ENCODE measurements at regions not wholly inside any gene's neighbourhood (a gene's known extent, or its start where the extent isn't known, plus 50 kb on each side); places are given as distances from the start of the nearest gene placed in this dataset.
"Not testable (repeated sequence)": the region's sequence is repeated elsewhere in the genome, so short reads cannot be mapped to it uniquely, and the experiment has no call there.

DNA sequence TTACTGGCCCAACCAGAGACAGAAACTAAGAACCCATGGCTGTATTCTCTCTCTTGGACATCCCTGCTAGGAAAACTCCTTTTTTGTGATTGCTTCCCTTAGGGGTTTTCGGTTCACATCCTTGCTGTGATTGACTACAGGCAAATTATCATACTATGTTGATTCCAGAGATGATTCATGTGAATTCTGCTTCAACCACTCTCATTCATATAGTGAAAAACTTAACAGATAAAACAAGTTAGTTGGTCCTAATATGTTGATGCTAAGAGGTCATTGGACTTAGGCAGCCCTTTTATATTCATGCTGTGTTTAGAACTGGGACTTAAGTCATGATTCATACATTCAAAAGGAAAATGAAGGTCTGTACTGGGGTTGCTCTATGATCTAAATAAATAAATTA, 76.9 kb upstream of the CCN2 start:
- H3K4me3 ChIP-seq (ENCODE audit: low read length): no peak overlapping the region
- no peak for TF ChIP-seq CTCF (IDR thresholded peaks at IDR 0.05; ENCODE audit: insufficient read depth, low read depth, low read length, missing control alignments)
- no peak for DNase-seq (ENCODE audit: low read depth)

- no peak for DNase-seq (ENCODE audit: low read depth)
- H3K4me3 ChIP-seq (ENCODE audit: low read length): no peak overlapping the region
- no peak for TF ChIP-seq CTCF (IDR thresholded peaks at IDR 0.05; ENCODE audit: insufficient read depth, low read depth, low read length, missing control alignments)
Measured at GRCh38 chr6:132025468-132025867, 74.3 kb upstream of the CCN2 start.

DNA sequence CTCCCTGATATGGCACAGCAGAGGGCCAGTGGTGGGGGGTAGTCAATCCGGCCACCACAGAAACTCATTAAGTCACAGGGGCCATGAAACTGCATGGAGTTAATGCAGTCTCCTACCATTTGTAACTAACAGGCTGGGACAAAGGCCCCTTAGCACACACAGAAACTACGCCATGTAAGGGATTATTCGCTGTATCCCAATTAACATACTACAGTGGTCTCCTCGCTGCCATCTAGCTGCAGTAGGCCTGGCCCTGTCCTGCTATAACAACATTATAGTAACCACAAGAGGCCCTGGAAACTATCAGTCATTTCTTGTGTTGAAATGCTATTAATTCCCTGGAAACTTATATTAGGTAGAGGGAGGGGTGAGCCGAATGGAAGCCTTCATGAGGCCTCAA, 72.3 kb upstream of the CCN2 start:
- no peak for TF ChIP-seq CTCF (IDR thresholded peaks at IDR 0.05; ENCODE audit: insufficient read depth, low read depth, low read length, missing control alignments)
- DNase-seq (ENCODE audit: low read depth): no peak
- no peak overlapping the region for H3K4me3 ChIP-seq (ENCODE audit: low read length)

DNA sequence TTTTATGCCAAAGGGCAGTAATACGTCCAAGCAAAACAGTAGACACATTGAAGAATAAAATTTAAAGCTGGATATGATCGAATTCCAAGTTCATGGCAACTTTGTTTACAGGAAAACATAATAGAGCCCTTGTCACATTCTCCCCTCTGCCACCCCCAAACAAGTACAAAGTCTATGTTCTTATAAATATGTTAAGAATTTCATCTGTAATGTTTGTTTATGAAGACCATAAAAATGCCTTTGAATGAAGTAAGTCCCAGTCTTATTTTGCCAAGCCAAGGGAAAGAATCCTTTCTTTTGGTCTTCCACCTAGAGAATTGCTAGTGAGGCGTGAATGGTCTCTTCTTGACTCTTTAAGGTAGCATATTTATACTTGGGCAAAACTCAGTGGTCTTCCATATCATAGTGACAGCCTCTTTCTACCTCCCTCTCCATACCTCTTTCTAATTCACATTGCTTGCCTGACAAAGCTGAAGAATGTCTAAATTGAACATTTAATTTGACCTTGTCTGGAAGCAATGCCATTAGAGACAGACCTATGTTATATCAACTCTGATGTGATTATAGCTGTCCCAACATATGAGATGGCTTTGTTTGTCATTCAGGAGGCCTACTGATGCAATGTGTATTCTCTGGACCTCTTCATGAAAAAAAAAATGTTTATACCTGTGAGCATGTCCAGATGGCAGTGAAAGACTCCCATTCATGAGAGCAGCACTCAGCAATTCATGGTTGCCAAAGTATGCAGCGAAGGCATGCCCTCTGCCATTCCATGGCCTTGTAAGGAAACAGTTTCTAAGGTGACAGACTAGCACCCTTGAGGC, 70.6 kb upstream of the CCN2 start:
- DNase-seq (ENCODE audit: low read depth): no peak
- TF ChIP-seq CTCF (IDR thresholded peaks at IDR 0.05; ENCODE audit: insufficient read depth, low read depth, low read length, missing control alignments): no peak
- no peak overlapping the region for H3K4me3 ChIP-seq (ENCODE audit: low read length)

GRCh38 chr6:132020918-132021317, 69.7 kb upstream of the CCN2 start:
- not testable (repeated sequence) for DNase-seq (ENCODE audit: low read depth); H3K4me3 ChIP-seq (ENCODE audit: low read length)

GRCh38 chr6:132020138-132020581, 69.0 kb upstream of the CCN2 start:
- no peak overlapping the region for H3K4me3 ChIP-seq (ENCODE audit: low read length)
- TF ChIP-seq CTCF (IDR thresholded peaks at IDR 0.05; ENCODE audit: insufficient read depth, low read depth, low read length, missing control alignments): no peak
- peak; percentile 8 for DNase-seq (ENCODE audit: low read depth)

GRCh38 chr6:132019586-132019985, 68.4 kb upstream of the CCN2 start:
- DNase-seq (ENCODE audit: low read depth): no peak
- H3K4me3 ChIP-seq (ENCODE audit: low read length): no peak overlapping the region
- no peak for TF ChIP-seq CTCF (IDR thresholded peaks at IDR 0.05; ENCODE audit: insufficient read depth, low read depth, low read length, missing control alignments)
